ENCODE measurements at regions not wholly inside any gene's neighbourhood (a gene's known extent, or its start where the extent isn't known, plus 50 kb on each side); places are given as distances from the start of the nearest gene placed in this dataset.

DNA sequence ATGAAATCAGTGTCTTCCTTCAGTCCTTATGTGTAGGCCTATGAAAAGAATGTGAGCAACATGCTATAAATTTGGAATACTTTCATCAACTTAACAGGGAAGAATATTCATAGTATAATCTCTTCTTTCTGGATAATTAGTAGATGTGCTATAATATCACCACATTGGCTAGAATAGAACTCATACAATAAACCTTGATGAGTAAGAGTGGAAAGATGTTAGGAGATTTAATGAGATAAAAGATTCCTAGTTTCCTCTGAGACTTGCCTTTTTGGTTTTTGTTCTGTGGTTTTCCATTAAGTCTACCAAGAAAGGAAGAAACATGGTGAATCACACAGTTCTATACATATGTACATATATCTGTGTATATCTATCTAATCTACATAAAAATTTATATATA lies 301.8 kb upstream of the PRR16 start:
- TF ChIP-seq, protein P1, sequence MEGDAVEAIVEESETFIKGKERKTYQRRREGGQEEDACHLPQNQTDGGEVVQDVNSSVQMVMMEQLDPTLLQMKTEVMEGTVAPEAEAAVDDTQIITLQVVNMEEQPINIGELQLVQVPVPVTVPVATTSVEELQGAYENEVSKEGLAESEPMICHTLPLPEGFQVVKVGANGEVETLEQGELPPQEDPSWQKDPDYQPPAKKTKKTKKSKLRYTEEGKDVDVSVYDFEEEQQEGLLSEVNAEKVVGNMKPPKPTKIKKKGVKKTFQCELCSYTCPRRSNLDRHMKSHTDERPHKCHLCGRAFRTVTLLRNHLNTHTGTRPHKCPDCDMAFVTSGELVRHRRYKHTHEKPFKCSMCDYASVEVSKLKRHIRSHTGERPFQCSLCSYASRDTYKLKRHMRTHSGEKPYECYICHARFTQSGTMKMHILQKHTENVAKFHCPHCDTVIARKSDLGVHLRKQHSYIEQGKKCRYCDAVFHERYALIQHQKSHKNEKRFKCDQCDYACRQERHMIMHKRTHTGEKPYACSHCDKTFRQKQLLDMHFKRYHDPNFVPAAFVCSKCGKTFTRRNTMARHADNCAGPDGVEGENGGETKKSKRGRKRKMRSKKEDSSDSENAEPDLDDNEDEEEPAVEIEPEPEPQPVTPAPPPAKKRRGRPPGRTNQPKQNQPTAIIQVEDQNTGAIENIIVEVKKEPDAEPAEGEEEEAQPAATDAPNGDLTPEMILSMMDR (IDR thresholded peaks at IDR 0.05; ENCODE audit: extremely low read depth, low read depth, low read length): no peak
- no peaks in the 10 kb centered on the region for H3K79me2 ChIP-seq (ENCODE audit: insufficient read depth, low read length)

DNA sequence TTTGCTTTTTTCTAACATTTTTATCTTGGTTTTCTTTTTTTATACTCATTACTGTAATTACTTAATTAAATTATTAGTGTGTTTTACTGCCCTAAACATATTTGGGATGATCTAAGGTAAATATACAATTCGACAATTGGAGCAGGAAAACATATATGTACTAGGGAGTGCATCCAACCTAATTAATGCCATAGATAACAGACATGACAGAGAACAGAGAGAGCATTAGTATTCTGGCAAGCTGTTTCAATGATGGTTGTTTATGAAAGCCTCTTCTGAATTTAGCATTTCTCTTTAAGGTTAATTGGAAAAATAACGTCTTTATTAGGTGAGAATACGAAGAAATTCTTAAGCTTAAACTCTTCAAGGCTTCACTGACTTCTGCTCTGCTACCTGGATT lies 300.1 kb upstream of the PRR16 start:
- no peak for DNase-seq (ENCODE audit: insufficient read length, low spot score, missing footprints)
- no peak overlapping the region for H3K4me3 ChIP-seq (ENCODE audit: insufficient read depth, low read length)
- no peak overlapping the region for H3K4me2 ChIP-seq (ENCODE audit: insufficient read depth, low read length)
- H3K36me3 ChIP-seq (ENCODE audit: insufficient read depth, low read length): no peaks in the 10 kb centered on the region
- H4K20me1 ChIP-seq (ENCODE audit: insufficient read depth, low read length): no peaks in the 10 kb centered on the region
- no peaks in the 10 kb centered on the region for H3K79me2 ChIP-seq (ENCODE audit: insufficient read depth, low read length)
- no peaks in the 10 kb centered on the region for H3K9me3 ChIP-seq (ENCODE audit: low read depth, low read length)
- H3K27ac ChIP-seq (ENCODE audit: low read depth, low read length): no peak overlapping the region
- H3K4me1 ChIP-seq (ENCODE audit: insufficient read depth, low read length): peaks cover 9% of the 10 kb centered on the region
- H3K27me3 ChIP-seq (ENCODE audit: insufficient read depth, low read length): no peaks in the 10 kb centered on the region
- TF ChIP-seq, protein P1 (IDR thresholded peaks at IDR 0.05; ENCODE audit: extremely low read depth, low read depth, low read length): no peak
- H2AFZ ChIP-seq (ENCODE audit: low read length): no peak overlapping the region

More for the DNA sequence above, 301.8 kb upstream of the PRR16 start:
- Histone ChIP-seq H2AFZ (ENCODE audit: low read length) (no peak overlapping the region), H3K4me1 (ENCODE audit: insufficient read depth, low read length) (peaks cover 9% of the 10 kb centered on the region), H3K4me2 (ENCODE audit: insufficient read depth, low read length) (no peak overlapping the region), H3K27ac (ENCODE audit: low read depth, low read length) (no peak overlapping the region), H4K20me1 (ENCODE audit: insufficient read depth, low read length) (no peaks in the 10 kb centered on the region), H3K4me3 (ENCODE audit: insufficient read depth, low read length) (no peak overlapping the region), H3K36me3 (ENCODE audit: insufficient read depth, low read length) (no peaks in the 10 kb centered on the region), H3K9me3 (ENCODE audit: low read depth, low read length) (no peaks in the 10 kb centered on the region), H3K27me3 (ENCODE audit: insufficient read depth, low read length) (no peaks in the 10 kb centered on the region)
- DNase-seq (ENCODE audit: insufficient read length, low spot score, missing footprints): no peak

DNA sequence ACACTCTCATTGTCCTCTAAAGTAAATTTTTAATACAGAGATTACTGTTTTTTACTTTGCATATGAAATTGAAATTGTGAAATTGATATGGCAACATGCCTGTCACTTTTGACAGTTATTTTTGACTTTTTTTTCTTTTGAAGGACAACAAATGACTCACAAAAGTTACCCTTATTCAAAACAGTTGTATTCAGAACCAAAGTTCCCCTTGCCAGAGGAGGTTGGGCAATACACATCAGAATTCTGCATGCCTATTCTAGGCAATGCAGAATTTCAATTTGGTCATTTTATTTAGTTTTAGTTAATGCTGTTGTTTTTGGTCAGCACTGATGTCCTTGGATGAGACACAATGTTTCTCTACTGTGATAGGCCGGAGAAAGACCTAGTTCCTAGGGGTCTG lies 299.1 kb upstream of the PRR16 start:
- Histone ChIP-seq H3K4me3 (ENCODE audit: insufficient read depth, low read length) (no peak overlapping the region), H3K27ac (ENCODE audit: low read depth, low read length) (no peak overlapping the region), H3K4me1 (ENCODE audit: insufficient read depth, low read length) (peaks cover 6% of the 10 kb centered on the region), H4K20me1 (ENCODE audit: insufficient read depth, low read length) (no peaks in the 10 kb centered on the region), H3K79me2 (ENCODE audit: insufficient read depth, low read length) (no peaks in the 10 kb centered on the region), H3K9me3 (ENCODE audit: low read depth, low read length) (no peaks in the 10 kb centered on the region), H3K4me2 (ENCODE audit: insufficient read depth, low read length) (no peak overlapping the region), H3K27me3 (ENCODE audit: insufficient read depth, low read length) (no peaks in the 10 kb centered on the region), H3K36me3 (ENCODE audit: insufficient read depth, low read length) (no peaks in the 10 kb centered on the region), H2AFZ (ENCODE audit: low read length) (no peak overlapping the region)
- DNase-seq (ENCODE audit: insufficient read length, low spot score, missing footprints): no peak
- TF ChIP-seq, protein P1 (IDR thresholded peaks at IDR 0.05; ENCODE audit: extremely low read depth, low read depth, low read length): no peak

DNA sequence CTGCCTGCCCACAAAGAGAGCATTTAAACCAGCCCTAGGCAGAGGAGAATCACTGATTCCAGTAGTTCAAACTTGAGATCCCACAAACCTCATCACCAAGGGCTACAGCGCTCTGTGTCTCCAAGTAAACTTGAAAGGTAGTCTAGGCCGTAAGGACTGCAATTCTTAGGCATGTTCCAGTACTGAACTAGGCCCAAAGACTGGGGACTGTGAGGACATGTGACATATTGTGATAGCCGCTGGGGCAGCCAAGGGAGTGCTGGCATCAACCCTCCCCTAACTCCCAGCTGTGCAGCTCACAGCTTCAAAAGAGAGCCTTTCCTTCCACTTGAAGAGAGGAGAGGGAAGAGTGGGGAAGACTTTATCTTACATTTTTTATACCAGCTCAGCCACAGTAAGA lies 291.0 kb upstream of the PRR16 start:
- Histone ChIP-seq H3K4me3 (ENCODE audit: insufficient read depth, low read length) (no peak overlapping the region), H3K79me2 (ENCODE audit: insufficient read depth, low read length) (no peaks in the 10 kb centered on the region), H3K4me2 (ENCODE audit: insufficient read depth, low read length) (no peak overlapping the region), H2AFZ (ENCODE audit: low read length) (no peak overlapping the region), H4K20me1 (ENCODE audit: insufficient read depth, low read length) (no peaks in the 10 kb centered on the region), H3K27me3 (ENCODE audit: insufficient read depth, low read length) (no peaks in the 10 kb centered on the region), H3K9me3 (ENCODE audit: low read depth, low read length) (no peaks in the 10 kb centered on the region), H3K4me1 (ENCODE audit: insufficient read depth, low read length) (no peaks in the 10 kb centered on the region), H3K36me3 (ENCODE audit: insufficient read depth, low read length) (no peaks in the 10 kb centered on the region), H3K27ac (ENCODE audit: low read depth, low read length) (no peak overlapping the region)
- DNase-seq (ENCODE audit: insufficient read length, low spot score, missing footprints): no peak
- TF ChIP-seq, protein P1 (IDR thresholded peaks at IDR 0.05; ENCODE audit: extremely low read depth, low read depth, low read length): no peak
